Small intestine (tissue), 7 donors: ENCODE measurements at regions not wholly inside any gene's neighbourhood (a gene's known extent, or its start where the extent isn't known, plus 50 kb on each side); places are given as distances from the start of the nearest gene placed in this dataset.
A peak's percentile ranks its signal among the peaks of the same experiment; 100 is the strongest.

Experiments
- DNase-seq, 2 donors: peaks; one replicate each; pipeline versions ENCODE4 v3.0.0 to v3.0.0-alpha.2; 2013
- FAIRE-seq: peaks from 2 replicates; lab custom pipeline; 2012; peaks lifted over from hg19 to GRCh38; lab: Jason Lieb, UNC
- H3K27ac ChIP-seq, 3 donors: one replicate each; pipeline ENCODE4 v1.5.1; 2013; ENCODE audit warnings: low read length in 2 of 3, mild to moderate bottlenecking in 2 of 3, control low read depth in 1 of 3, inconsistent platforms in 1 of 3, low read depth in 1 of 3, moderate library complexity in 1 of 3
- H3K27me3 ChIP-seq, 3 donors: one replicate each; pipeline ENCODE4 v1.6.1; 2013; ENCODE audit warnings: low read length in 3 of 3, inconsistent platforms in 1 of 3; ENCODE audit not compliant: control insufficient read depth in 3 of 3, insufficient read depth in 3 of 3
- H3K36me3 ChIP-seq, 3 donors: one replicate each; pipeline ENCODE4 v1.6.1; 2013; ENCODE audit warnings: low read length in 3 of 3, inconsistent platforms in 1 of 3, low read depth in 1 of 3, mild to moderate bottlenecking in 1 of 3, moderate library complexity in 1 of 3; ENCODE audit not compliant: control insufficient read depth in 3 of 3, insufficient read depth in 2 of 3
- H3K4me1 ChIP-seq, 3 donors: one replicate each; pipeline ENCODE4 v1.6.1; 2013; ENCODE audit warnings: low read length in 2 of 3, inconsistent platforms in 1 of 3, low read depth in 1 of 3, mild to moderate bottlenecking in 1 of 3, moderate library complexity in 1 of 3; ENCODE audit not compliant: control insufficient read depth in 3 of 3, insufficient read depth in 2 of 3
- H3K4me3 ChIP-seq, 3 donors: one replicate each; pipeline ENCODE4 v1.5.1; 2013; ENCODE audit warnings: low read length in 3 of 3, control low read depth in 1 of 3, inconsistent platforms in 1 of 3, low read depth in 1 of 3, mild to moderate bottlenecking in 1 of 3, moderate library complexity in 1 of 3
- H3K9me3 ChIP-seq, 2 donors: one replicate each; pipeline ENCODE4 v1.6.1; 2013; ENCODE audit warnings: low read depth in 1 of 2, low read length in 1 of 2; ENCODE audit not compliant: control insufficient read depth in 2 of 2, insufficient read depth in 1 of 2
- WGBS, 3 donors: extraction: QIAGEN DNeasy Blood & Tissue Kit; methylation state at CpG; one replicate each; pipeline ENCODE4 v1.1.7; 2013; 5-methylcytosine and 5-hydroxymethylcytosine counted together
- donor health status: healthy with polysubstance abuse.
- donor health status: control.
- donor health status: control.
- donor health status: Bipolar disorder and iron deficiency.
- donor health status: healthy.

DNA sequence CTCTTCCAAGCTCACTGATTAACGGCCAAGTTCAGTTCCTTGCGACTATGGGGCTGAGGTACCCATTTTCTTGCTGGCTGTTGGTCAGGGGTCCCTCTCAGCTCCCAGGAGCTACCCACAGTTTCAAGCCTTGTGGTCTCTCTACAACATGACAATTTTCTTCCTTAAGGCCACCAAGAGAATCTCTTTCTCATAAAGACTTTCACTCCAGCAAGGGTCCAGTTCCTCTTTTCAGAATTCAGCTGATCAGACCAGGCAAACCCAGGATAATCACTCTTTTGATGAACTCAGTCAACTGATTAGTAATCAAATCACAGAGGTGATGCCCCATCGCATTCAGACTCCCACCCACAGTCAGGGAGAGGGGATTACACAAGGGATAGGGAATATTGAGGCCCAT lies 129.7 kb downstream of the IRS1 start:
- H3K27me3 ChIP-seq: peaks cover 0 to 3% (median 0%) of the 10 kb centered on the region in 3 donors
- no peaks in the 10 kb centered on the region for H3K9me3 ChIP-seq
- no peak for DNase-seq
- H3K36me3 ChIP-seq: no peaks in the 10 kb centered on the region
- WGBS, 3 donors: 60 to 85% (median 70%) methylated on average over 3 of the region's 3 CpGs
- FAIRE-seq: no peak
- no peak overlapping the region for H3K4me3 ChIP-seq
- peaks cover 0 to 13% (median 0%) of the 10 kb centered on the region in 3 donors for H3K4me1 ChIP-seq
- peak overlapping the region in 1 of 3 donors; percentile 80 for H3K27ac ChIP-seq

DNA sequence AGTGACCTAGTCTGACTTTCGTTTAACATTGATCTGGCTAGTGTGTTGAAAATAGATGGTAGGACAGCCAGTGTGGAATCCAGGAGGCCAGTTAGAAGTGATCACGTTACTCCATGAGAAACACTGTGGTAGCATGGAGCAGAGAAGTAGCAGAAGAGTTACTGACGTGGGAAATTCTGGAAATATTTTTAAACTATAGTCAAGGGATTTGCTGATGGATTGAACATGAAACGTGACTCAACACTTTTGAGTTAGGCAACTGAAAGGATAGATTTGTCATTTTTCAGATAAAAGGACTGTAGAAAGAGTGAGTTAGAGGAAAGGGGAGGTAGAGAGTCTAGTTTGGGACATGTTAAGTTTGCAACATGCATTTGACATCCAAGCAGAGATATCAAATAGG lies 130.4 kb downstream of the IRS1 start:
- H3K9me3 ChIP-seq: no peaks in the 10 kb centered on the region
- H3K27ac ChIP-seq: no peak overlapping the region
- no peak for DNase-seq
- H3K36me3 ChIP-seq: no peaks in the 10 kb centered on the region
- WGBS, 3 donors: 85 to 91% (median 87%) methylated on average over 4 of the region's 4 CpGs
- H3K4me1 ChIP-seq: peaks cover 0 to 13% (median 0%) of the 10 kb centered on the region in 3 donors
- no peak for FAIRE-seq
- no peak overlapping the region for H3K4me3 ChIP-seq
- peaks cover 0 to 3% (median 0%) of the 10 kb centered on the region in 3 donors for H3K27me3 ChIP-seq

DNA sequence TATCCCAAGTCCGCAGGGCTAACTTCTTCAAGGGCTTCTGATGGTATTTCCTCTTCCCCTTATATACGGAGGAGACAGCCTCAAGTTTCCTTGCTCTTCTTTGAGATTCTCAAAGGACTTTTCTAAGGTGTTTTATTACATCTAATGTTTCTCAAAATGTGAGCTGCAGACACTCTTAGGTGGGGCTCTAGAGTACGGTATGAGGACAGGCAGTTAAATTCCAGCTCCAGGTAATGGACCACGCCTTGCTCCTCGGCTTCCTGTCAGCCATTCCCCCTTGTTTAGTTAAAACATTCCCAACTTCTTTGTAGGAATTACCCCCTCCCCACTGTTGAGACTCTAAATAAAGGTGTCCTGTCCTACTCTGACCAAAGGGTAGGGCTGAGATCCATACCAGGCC lies 131.9 kb downstream of the IRS1 start:
- DNase-seq (no peak), FAIRE-seq (no peak)
- WGBS, 3 donors: 46 to 55% (median 51%) methylated on average over 5 of the region's 5 CpGs
- Histone ChIP-seq H3K27ac (no peak overlapping the region), H3K4me1 (peaks cover 0 to 13% (median 0%) of the 10 kb centered on the region in 3 donors), H3K4me3 (no peak overlapping the region), H3K9me3 (no peaks in the 10 kb centered on the region), H3K27me3 (peaks cover 0 to 3% (median 0%) of the 10 kb centered on the region in 3 donors), H3K36me3 (no peaks in the 10 kb centered on the region)

DNA sequence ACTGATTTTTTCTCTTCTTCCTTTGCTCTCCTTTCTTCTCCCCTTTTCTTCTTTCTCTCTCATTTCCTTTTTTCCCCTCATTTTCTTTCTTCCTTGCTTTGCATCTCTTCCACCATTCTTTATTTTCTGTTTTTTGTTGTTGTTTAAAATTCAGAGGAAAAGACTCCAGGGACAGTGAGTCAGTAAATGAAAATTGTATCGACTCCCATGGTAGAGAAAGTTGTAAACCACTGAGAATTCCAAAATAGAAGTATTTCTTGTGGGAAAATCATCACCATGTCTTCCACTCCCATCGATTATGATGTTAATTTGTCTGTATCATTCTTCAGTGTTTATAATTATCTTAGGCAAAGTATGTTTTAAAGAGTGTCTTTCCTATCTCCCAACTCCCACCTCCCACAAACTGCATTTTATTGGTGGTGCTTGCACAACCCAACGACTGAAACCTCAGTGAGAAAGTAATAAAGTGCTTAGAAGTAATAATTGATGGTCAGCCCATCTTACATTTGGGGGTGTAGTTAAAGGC lies 134.3 kb downstream of the IRS1 start:
- FAIRE-seq (no peak), DNase-seq (no peak)
- 54 to 64% (median 55%) methylated on average over 3 of the region's 3 CpGs for WGBS, 3 donors
- peaks cover 0 to 9% (median 3%) of the 10 kb centered on the region in 3 donors for H3K4me1 ChIP-seq
- no peak overlapping the region for H3K27ac ChIP-seq
- no peak overlapping the region for H3K4me3 ChIP-seq
- H3K36me3 ChIP-seq: no peaks in the 10 kb centered on the region
- peaks cover 0 to 3% (median 0%) of the 10 kb centered on the region in 3 donors for H3K27me3 ChIP-seq
- no peaks in the 10 kb centered on the region for H3K9me3 ChIP-seq

DNA sequence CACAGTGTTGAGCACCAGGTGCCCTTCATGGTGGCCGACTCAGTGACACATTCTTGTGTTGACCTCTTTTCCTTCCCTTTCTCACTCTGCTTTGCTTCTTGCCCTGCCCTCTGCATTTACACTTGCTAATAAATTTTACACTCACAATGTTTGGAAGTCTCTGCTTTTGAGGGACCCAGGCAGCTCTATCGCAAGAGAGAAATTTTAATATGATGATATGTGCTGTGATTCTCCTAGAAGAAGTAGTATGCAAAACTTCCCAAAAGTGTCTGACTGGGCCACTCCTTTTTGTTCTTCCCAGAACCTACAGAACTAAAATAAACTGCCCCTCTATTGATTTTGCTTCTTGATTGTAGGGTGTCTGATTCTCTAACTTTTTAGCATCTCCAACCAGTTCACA lies 135.0 kb downstream of the IRS1 start:
- Histone ChIP-seq H3K9me3 (no peaks in the 10 kb centered on the region), H3K4me3 (no peak overlapping the region), H3K4me1 (peaks cover 0 to 10% (median 3%) of the 10 kb centered on the region in 3 donors), H3K27ac (no peak overlapping the region), H3K27me3 (peaks cover 0 to 3% (median 0%) of the 10 kb centered on the region in 3 donors), H3K36me3 (no peaks in the 10 kb centered on the region)
- DNase-seq: no peak
- WGBS, 3 donors: 90 to 93% (median 90%) methylated on average over 2 of the region's 2 CpGs
- no peak for FAIRE-seq

DNA sequence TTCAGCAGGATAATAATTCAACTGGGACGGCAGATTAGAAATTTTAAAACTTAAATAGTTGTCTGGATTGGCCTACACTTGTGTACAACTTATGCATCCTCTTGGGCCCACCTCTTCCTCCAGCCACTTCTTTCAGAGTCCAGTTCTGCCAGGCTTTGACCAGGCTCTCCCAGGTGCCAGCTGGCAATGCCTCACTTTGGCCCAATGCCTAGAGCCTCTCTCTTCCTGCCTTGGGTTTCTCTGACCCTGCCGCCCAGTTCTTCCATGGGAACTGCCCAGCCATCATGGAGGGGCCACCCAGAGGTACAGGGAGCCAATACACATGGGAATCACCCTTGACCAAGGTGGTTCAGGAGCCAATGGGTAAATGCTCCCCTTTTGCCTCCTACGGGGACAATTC lies 135.5 kb downstream of the IRS1 start:
- Histone ChIP-seq H3K9me3 (no peaks in the 10 kb centered on the region), H3K4me1 (peaks cover 0 to 14% (median 3%) of the 10 kb centered on the region in 3 donors), H3K27me3 (peaks cover 0 to 3% (median 0%) of the 10 kb centered on the region in 3 donors), H3K36me3 (no peaks in the 10 kb centered on the region), H3K27ac (no peak overlapping the region), H3K4me3 (no peak overlapping the region)
- no peak for DNase-seq
- 54 to 80% (median 72%) methylated on average over 3 of the region's 3 CpGs for WGBS, 3 donors
- no peak for FAIRE-seq

DNA sequence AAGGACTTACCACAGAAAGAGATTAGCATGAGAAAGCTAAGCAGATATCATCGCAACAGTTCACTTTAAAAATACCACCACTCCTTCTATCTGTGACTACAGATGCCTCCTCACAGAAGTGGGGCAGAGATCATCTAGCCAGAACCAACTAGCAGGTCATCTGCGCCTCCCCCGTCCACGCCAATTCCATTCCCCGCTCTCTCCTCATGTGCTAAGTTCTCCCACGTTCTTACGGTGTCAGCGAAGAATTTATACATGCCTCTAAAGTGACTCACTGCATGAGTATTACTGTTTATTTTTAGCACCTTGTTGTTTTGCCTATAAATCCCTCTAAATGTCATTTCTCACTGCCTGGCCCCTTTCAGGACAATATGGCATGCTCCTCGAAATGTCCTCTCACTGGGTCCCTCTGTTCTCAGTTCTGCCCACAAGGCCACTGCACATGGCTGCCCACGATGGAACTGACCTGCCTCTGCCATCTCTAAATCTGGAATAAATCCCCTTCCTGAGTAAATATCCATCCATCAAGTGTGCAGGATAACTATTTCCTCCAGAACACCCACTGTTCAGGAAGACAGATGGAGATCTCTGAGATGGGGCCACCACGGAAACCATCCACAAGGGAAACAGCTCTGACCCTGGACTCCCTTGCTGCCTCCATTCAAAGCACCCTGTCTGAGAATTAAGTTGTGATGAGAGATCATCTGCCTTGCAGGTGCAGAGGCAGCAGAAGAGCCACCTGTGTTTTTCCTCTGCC lies 137.7 kb downstream of the IRS1 start:
- H3K4me3 ChIP-seq: no peak overlapping the region
- no peak for FAIRE-seq
- no peaks in the 10 kb centered on the region for H3K36me3 ChIP-seq

DNA sequence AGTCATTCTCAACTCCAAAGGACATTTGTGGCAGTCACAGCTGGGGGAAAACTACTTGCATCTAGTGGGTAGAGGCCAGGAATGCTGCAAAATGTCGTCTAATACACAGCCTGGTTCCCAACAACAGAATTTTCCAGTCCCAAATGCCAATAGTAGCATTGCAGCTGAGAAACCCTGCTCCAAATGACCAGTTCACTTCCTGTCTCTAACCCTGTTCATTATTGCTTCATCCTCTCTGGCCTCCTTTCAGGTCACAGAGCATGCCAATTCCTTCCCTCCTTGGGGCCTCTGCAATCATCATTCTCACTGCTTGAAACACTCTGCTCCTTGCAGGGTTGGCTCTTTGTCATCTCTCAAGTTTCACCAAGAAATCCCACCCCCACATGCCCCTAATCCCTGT lies 139.1 kb downstream of the IRS1 start:
- Histone ChIP-seq H3K4me1 (peaks cover 0 to 34% (median 5%) of the 10 kb centered on the region in 3 donors), H3K9me3 (no peaks in the 10 kb centered on the region), H3K36me3 (no peaks in the 10 kb centered on the region), H3K27me3 (no peaks in the 10 kb centered on the region), H3K27ac (peak overlapping the region in 2 of 3 donors; percentile 9 to 53), H3K4me3 (no peak overlapping the region)
- no peak for FAIRE-seq
- WGBS, 3 donors: 44 to 81% (median 70%) methylated on average over 1 of the region's 1 CpG
- DNase-seq: peak in 1 of 2 donors; percentile 68

More for the DNA sequence above, 137.7 kb downstream of the IRS1 start:
- 63 to 83% (median 73%) methylated on average over 11 of the region's 11 CpGs for WGBS, 3 donors
- no peak for DNase-seq
- Histone ChIP-seq H3K27ac (no peak overlapping the region), H3K27me3 (no peaks in the 10 kb centered on the region), H3K9me3 (no peaks in the 10 kb centered on the region), H3K4me1 (peaks cover 0 to 29% (median 3%) of the 10 kb centered on the region in 3 donors)
